Frontal cortex (tissue), 3 donors: ENCODE measurements at regions not wholly inside any gene's neighbourhood (a gene's known extent, or its start where the extent isn't known, plus 50 kb on each side); places are given as distances from the start of the nearest gene placed in this dataset.
"Not testable (repeated sequence)": the region's sequence is repeated elsewhere in the genome, so short reads cannot be mapped to it uniquely, and the experiment has no call there.

Experiments used
- DNase-seq, 2 donors: peaks; one replicate each; pipeline ENCODE4 v3.0.0; 2012; ENCODE audit warnings: low spot score in 2 of 2
- FAIRE-seq: peaks from 2 replicates; lab custom pipeline; 2012; peaks lifted over from hg19 to GRCh38; lab: Jason Lieb, UNC
- donor health status: control.
- donor health status: control.
- donor health status: control.

DNA sequence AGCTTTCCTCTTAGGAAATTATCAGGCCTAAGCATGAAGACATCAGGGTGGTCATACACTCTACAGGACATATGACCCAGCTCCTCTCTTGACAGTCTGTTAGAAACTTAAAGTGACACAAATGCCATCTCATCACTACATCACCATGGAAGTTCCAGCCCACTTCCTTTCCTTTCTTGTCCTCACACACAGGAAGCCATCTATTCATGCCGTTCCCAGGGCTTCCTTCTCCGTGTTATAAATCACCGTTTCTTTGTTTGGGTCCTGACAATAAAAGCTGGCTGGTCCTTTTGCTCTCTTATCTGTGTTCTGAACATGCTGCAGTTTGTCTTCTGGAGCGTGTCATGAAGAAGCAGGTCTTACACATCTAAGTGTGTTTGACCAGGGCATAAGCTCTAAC, 692.1 kb upstream of the CELF4 start:
- FAIRE-seq (no peak), DNase-seq (no peak)

DNA sequence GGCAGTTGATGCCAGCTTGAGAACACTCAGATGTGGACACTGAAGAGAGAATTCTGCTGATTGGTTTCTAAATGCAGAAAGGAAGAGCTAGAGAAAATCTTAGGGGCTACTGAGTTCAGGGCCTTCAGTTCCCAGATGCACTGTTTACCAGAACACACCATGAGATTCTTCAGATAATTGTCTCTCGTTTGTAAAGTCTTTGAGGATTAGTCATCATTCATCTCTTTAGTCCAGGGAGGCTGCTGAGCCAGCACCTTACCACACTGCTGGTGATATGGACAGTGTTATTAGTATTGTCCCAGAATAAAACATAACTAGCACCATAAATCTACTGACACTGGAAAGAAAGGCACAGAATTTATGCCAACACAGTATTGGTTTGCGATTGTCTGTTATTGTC, 690.8 kb upstream of the CELF4 start:
- FAIRE-seq (no peak), DNase-seq (no peak)

DNA sequence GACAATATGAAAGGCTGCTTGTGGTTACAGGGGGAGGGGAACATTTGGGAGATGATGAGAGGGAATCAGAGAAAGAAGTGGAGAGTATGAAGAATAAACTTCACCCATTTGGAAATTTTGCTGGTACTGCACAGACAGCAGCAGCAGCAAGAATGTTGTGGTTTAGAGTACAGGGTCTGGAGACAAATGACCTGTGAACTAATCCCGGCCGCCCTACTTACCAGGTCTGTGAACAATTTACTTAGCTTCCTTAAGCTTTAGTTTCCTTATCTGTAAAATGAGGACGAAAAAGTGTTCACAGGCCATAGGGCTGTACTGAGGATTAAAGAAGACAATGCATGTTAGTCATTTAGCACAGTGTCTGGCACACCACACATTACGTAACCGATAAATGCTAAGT, 685.4 kb upstream of the CELF4 start:
- FAIRE-seq (no peak), DNase-seq (no peak)

DNA sequence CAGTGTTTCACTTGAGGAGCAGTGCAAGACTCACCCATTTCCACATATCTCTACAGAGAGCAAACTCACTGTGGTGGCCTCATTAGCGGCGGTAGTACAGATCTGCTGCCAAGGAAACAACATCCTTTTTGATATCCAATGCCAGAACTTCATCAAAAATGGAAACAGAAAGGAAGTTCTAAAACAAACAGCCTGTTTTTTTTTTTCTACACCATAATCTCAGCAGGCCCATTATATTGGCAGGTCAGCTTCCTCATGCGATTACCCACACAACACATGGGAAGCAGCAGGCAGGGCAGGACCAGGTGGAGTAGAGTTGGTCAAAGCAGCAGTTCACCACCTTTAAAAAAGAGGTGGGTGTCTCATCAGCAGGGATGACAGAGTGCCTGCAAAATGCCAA, 678.9 kb upstream of the CELF4 start:
- FAIRE-seq (no peak), DNase-seq (no peak)

DNA sequence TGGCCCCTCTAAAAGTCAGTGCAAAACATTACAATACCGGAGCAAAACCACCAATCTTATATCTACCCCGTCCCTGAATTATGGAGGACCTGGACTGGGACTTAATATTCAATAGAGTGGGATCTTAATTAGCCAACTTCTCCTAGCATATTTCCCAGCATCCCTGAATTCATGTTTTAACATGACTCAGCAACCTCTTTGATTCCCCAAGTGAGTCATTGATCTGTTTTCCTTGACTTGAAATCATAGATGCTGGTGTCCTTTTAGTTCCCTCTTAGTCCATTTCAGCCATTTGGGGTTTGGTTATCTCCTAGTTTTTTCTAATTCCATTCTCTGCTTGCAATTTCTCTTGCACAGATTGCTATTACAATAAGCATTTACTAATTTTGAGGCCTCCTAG, 677.7 kb upstream of the CELF4 start:
- no peak for DNase-seq
- no peak for FAIRE-seq

DNA sequence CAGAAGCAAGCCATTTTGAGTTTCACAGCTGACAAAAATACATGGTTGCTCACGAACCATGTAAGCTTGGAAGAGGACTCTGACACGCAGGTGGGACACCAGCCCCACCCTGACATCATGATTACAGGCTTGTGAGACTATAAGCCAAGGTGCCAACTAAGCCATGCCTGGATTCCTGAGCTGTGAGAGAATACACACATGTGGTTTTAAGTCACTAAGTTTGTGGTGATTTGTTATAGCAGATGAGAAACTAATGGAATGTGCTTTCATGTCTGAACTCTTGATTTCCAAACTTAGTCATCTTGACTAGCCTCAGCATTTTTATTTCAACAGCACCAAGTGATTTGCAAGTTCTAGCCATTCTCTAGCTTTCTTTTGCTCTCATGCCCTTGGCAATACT, 676.1 kb upstream of the CELF4 start:
- no peak for DNase-seq
- no peak for FAIRE-seq

DNA sequence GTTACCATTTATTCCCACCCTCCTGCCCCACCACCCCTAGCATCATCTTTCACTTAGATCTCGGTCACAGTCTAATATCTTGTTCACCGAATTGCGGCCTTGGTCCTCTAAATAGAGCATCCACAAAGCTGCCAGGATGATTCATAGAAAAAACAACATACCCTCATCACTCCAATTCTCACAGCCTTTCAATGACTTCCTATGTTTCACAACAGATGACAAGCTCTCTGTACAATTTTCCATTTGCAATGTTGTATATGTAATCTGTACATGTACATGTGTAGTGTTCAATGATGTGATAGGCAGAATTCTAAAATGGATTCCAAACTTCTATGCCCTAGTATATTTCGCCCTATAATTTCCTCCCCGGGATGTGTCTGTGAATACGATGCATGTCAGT, 675.6 kb upstream of the CELF4 start:
- FAIRE-seq, result no peak
- no peak for DNase-seq

DNA sequence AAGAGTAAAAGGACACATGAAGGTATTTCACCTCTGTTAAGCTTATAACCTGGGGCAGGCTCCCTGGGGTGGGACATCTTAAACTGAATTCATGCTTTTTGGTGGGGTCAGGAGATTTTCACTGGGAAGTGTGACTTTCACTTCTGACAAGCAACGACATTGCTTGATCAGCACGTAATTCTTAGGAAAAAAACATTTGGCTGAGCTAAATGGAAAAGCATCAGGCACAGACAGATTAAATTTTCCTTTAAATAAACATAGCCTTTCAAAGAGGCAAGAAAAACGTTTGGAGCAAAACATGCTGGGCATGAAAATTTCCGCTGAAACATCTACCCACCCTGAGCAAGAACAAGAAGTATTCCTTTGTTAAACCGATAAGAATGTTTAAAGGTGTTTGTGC, 674.0 kb upstream of the CELF4 start:
- DNase-seq, result no peak
- FAIRE-seq, result no peak

DNA sequence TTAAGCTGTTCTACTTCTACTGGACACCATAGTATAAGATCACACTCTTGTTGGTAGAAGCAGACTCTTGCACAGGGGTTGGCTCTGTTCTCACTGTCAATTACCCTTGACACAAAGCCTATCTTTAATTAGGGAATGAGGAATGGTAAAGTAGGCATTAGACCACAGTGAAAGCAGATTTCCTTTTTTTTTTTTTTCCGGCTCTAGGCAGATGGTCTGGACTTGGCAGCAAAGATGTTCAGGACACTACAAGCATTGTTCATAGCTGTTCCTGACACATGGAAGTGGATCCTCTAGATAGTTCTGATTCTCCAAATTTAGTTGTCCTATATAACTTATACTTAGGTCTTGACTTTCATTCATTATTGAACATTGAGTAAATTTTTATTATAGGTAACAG, 672.2 kb upstream of the CELF4 start:
- DNase-seq (no peak), FAIRE-seq (no peak)

DNA sequence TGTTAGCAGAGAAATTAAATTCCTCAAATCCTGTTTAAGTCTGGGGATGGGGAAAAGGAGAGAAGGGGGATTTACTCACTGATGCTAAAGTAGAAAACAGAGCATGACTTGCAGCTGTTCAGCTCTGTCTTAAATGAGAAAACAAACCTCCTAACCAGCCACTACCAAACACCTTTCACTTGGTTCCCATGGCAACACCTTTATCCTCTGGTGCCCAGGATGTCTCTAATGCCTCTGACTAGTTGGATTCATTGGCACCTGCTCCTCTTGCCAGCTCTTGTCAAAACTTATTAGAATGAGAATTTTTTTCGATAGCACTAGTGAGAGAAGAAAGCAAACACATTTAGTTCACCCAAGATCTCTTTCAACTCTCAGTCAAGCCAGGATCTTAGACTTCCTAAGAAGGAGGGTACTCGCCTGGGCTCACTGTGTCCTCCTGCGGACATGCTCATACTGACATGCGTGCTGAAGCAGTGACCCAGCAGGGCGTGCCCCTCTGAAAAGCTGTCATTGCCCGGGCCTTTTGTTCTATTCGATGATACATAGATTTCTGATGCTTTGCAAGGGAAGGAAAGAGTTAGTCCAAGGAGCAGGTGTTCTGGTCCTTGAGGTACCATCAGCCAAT, 656.0 kb upstream of the CELF4 start:
- FAIRE-seq (no peak), DNase-seq (no peak)

DNA sequence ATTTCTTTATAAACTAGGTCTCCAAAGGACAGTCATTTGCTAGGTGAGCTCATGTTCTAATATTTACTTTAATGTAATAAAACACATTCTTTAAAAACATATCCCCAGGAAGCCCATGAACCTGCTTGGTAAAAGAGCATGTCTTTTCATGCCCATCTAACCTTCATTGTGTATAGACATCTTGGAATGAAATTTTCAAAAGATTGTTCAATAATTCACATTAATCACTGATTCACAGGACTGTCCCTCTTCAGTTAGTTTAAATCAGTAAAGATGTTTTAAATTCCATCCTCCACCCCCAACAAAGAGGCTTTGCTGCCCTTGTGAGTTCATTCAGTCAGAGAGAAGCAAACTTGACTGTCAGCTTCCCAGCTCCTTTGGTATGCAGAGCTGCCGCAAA, 633.4 kb upstream of the CELF4 start:
- DNase-seq (no peak), FAIRE-seq (no peak)

DNA sequence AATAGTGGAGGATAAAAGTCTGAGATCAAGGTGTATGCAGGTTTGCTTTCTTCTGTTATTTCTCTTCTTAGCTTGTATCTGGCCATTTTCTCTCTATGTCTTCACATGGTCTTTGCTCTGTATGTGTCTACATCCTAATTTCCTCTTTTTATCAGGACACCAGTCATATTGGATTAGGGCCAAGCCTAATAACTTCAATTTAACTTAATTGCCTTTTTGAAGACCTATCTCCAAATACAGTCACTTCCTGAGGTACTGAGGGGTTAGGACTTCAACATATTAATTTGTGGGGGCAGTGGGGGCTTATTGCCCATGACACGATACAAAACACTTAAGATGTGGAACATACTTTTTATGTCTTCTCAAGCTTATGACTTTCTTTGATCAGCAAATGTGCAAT, 632.9 kb upstream of the CELF4 start:
- FAIRE-seq (no peak), DNase-seq (no peak)

DNA sequence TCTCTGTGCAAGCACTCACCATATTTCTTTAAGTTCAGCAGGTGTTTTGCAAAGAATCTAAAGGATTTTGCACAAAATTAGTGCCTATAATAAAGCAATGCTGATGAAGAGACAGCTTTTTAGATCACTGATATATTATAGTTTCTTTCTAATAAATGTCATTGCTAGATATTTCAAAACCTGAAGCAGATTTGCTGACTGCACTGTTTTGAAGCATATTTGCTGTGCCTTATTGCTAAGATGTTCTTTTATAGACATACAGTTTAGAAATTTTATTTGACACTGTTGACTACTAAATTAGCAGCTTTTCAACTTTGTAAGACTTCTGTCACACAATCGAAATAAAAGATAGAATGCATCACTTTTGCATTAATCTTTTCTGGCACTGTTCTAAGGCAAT, 620.9 kb upstream of the CELF4 start:
- DNase-seq (no peak), FAIRE-seq (no peak)

DNA sequence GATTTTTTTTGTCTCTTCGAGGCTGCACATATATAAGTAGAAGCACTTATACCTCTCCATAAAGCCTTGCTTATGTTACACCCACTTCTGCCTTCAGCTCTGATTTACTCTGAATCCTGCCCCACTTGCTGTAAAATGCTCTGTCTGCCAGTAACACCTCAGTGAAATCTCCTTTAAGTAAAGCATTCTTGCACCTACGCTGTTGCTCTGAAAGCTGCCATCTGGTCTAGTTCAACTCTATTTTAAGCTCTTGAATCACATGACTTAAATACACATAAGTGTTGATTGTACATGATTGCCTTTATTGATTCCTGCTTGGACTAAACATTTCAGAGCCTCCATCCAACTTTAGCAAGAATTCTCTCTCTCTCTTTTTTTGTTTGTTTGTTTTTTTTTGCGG, 609.0 kb upstream of the CELF4 start:
- FAIRE-seq, result no peak
- no peak for DNase-seq

DNA sequence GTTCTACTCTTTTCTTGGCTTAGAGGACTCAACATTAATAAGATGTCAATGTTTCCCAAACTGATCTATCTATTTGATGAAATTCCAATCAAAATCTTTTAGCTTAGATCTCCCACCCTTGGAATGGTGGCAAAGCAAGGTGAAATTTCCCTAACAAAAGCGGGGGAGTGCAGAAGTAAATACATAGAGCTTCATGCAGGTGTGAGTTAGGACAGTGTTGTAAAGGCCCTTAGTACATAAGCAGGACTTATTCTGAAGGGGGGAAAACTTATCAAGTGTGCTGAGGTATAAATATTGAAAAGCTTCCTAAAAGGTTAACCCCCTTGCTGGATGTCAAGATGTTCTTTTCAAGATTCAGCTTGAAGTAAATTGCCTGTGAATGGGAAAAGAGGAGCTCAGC, 608.6 kb upstream of the CELF4 start:
- FAIRE-seq (no peak), DNase-seq (no peak)

DNA sequence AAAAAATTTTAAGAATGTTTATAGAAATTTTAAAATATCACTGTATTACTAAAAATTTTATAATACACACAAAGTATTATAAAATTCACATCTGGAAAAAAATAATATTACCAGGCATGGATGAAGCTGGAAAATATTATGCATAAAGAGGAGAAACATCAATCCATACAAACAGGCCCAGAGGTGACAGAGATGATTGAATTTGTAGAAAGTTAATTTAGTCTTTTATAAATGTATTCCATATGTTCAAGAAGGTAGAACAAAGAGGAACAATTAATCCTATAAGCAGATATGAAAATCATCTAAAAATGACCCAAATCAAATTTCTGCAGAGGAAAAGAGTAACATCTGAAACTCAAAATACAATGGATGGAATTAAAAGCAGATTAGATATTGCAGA, 605.2 kb upstream of the CELF4 start:
- DNase-seq, result no peak
- FAIRE-seq, result peak; percentile 33

DNA sequence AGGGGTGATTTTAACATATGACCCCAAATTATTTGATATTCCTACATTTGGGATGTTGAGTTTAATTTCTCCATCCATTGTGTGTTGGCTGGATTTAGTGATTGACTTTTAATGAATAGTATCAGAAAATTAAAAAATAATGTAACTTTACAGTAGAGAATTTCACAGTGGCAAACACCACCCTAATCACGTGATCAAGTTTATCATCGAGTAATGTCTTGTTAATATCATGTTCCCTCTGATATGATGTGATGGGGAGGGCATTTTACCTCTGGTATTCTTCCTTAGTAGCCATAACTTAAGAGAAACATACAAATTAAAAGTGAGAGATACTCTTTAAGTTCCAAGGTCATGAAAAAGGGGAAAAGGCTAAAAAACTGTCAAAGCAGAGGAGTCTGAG, 602.0 kb upstream of the CELF4 start:
- FAIRE-seq, result no peak
- no peak for DNase-seq

DNA sequence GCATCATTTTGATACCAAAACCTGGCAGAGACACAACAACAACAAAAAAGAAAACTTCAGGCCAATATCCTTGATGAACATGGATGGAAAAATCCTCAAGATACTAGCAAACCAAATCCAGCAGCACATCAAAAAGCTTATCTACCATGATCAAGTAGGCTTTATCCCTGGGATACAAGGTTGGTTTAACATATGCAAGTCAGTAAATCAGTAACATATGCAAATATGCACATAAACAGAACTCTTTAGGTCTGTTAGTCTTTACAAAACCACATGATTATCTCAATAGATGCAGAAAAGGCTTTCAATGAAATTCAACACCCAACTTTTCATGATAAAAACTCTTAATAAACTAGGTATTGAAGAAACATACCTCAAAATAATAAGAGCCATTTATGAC, 587.5 kb upstream of the CELF4 start:
- FAIRE-seq, DNase-seq: not testable (repeated sequence)

DNA sequence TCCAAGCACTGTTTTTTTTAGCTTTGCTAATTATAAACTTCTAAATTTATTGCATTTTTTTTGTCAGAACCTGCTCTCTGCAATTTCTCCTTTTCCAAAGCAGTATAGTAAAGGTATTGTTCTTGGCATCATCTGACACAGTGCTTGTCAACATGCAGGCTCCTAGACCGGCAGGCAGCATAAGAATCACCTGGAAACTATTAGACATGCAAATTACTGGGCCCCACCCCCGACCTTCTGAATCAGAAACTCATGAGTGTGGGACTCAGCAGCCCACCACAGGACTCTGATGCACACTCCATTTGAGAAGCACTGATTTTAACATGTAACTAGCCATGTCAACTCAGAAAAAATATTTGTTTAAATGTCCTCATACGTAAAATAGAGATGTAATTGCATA, 551.1 kb upstream of the CELF4 start:
- FAIRE-seq (no peak), DNase-seq (no peak)

DNA sequence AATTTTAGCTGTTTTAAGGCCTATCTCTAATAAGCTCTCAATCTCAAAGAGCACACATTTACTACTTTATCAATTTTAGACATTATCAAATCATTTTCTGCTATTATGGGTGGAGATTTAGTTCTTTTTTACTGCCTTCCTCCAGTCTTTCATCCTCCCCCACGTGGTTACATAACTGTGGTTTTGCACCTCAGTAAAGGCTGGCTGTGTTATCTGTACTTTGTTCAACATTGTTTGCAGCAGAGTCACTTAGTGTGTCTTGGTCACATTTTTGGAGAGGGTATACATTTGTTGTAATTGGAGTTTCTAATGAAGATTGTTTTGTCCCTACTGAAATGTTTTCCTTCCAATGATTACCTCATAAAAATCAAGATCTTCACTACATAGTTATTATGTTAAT, 549.6 kb upstream of the CELF4 start:
- DNase-seq, result no peak
- FAIRE-seq, result no peak

DNA sequence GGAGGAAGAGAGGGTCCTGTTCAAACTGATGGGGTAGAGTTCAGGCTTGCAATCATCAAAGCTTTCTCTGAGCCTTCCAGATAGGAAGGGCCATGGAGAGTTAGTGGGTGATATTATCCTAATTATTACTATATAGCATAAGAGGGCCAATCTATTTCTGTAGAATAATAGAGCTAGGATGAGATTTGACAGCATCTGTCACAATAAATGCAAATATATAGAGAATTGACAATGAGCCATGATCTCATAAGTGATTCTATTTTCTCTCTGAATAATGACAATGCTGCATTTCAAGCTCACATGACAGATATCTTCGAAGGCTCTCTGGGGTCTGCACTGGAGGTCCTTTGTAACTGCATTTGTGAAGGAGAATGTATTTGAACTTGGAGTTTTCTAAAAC, 521.9 kb upstream of the CELF4 start:
- DNase-seq (no peak), FAIRE-seq (no peak)

DNA sequence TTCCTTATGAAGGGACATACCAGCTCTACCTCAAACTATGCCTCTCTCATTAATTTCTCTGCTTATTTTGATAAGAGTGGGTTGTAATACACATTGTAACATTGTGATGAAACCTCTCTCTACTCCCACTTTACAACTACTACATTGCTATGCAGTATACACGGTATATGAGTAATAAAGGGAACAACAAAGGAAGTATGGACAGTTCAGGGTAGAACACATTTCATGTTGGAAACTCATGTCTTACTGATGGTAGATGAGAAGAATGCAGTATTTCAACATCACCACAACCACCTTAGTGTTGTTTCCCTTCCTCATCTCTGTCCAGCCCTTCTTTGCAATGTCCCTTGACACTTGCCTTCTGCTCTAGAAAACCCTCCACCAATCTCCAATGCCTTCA, 515.9 kb upstream of the CELF4 start:
- DNase-seq (no peak), FAIRE-seq (no peak)

DNA sequence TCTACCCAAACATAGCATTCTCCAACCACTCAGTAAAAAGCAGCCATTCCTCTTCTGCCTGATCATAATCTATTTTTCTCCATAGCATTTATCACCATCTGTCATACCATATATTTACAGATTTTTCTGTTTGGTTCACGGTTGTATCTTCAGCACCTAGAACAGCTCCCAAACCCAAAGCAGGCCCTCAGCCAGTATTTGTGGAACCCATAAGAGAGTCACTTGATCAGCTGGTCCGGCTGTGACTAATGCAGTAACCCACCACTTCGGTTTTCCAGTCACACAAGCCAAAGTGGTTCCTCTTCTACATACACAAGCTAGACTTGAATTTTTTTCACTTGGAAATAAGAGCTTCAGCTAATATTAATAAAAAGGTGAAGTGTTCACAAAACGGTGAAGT, 511.6 kb upstream of the CELF4 start:
- no peak for DNase-seq
- no peak for FAIRE-seq
